HG03439 (cell line): ENCODE measurements at regions not wholly inside any gene's neighbourhood (a gene's known extent, or its start where the extent isn't known, plus 50 kb on each side); places are given as distances from the start of the nearest gene placed in this dataset.

ENCODE experiments used
- ATAC-seq: cut with Tn5 transposase; IDR thresholded peaks from one replicate; pipeline ENCODE4 v1.9.1; 2021; ENCODE audit warnings: mild to moderate bottlenecking, moderate library complexity; ENCODE audit not compliant: unreplicated experiment

GRCh38 chr1:106962591-106962990 lies 93.9 kb upstream of the PRMT6 start:
- no peak for ATAC-seq

GRCh38 chr1:106964495-106964894 lies 92.0 kb upstream of the PRMT6 start:
- no peak for ATAC-seq

GRCh38 chr1:106968644-106969043 lies 87.8 kb upstream of the PRMT6 start:
- ATAC-seq: no peak

GRCh38 chr1:106969731-106970130 lies 86.7 kb upstream of the PRMT6 start:
- no peak for ATAC-seq

- ATAC-seq: no peak
Observed at GRCh38 chr1:106972074-106972473, 84.4 kb upstream of the PRMT6 start.

GRCh38 chr1:106975944-106976343 lies 80.5 kb upstream of the PRMT6 start:
- ATAC-seq: no peak

GRCh38 chr1:106978477-106979322 lies 77.8 kb upstream of the PRMT6 start:
- ATAC-seq: no peak

GRCh38 chr1:106979371-106979770 lies 77.1 kb upstream of the PRMT6 start:
- no peak for ATAC-seq

GRCh38 chr1:106980121-106980520 lies 76.4 kb upstream of the PRMT6 start:
- ATAC-seq: no peak

GRCh38 chr1:106984801-106985200 lies 71.7 kb upstream of the PRMT6 start:
- no peak for ATAC-seq

- no peak for ATAC-seq
Observed at GRCh38 chr1:106986603-106987002, 69.9 kb upstream of the PRMT6 start.

- peak; percentile 94 for ATAC-seq
Observed at GRCh38 chr1:106995970-106996369, 60.5 kb upstream of the PRMT6 start.

- ATAC-seq: no peak
Observed at GRCh38 chr1:106998431-106999002, 58.0 kb upstream of the PRMT6 start.

- ATAC-seq: no peak
Observed at GRCh38 chr1:107000902-107001301, 55.6 kb upstream of the PRMT6 start.

GRCh38 chr1:107003972-107004371 lies 52.5 kb upstream of the PRMT6 start:
- ATAC-seq: no peak

GRCh38 chr1:107004421-107004820 lies 52.1 kb upstream of the PRMT6 start:
- ATAC-seq: no peak
